GM21360 (cell line): ENCODE measurements at regions not wholly inside any gene's neighbourhood (a gene's known extent, or its start where the extent isn't known, plus 50 kb on each side); places are given as distances from the start of the nearest gene placed in this dataset.

Experiments used
- ATAC-seq: cut with Tn5 transposase; IDR thresholded peaks from one replicate; pipeline ENCODE4 v1.9.1; 2021; ENCODE audit warnings: mild to moderate bottlenecking, moderate library complexity; ENCODE audit not compliant: unreplicated experiment

- no peak for ATAC-seq
Measured at GRCh38 chr18:78168526-78168925, 811.1 kb upstream of the SALL3 start.

GRCh38 chr18:78169174-78169864 is 810.3 kb upstream of the SALL3 start:
- ATAC-seq, result no peak

GRCh38 chr18:78171954-78172353 is 807.7 kb upstream of the SALL3 start:
- ATAC-seq, result no peak

GRCh38 chr18:78174737-78175136 is 804.9 kb upstream of the SALL3 start:
- ATAC-seq, result no peak

- ATAC-seq, result no peak
Measured at GRCh38 chr18:78178812-78179211, 800.8 kb upstream of the SALL3 start.

- no peak for ATAC-seq
Measured at GRCh38 chr18:78180741-78181140, 798.9 kb upstream of the SALL3 start.

GRCh38 chr18:78183815-78184214 is 795.8 kb upstream of the SALL3 start:
- no peak for ATAC-seq

- ATAC-seq, result no peak
Measured at GRCh38 chr18:78191276-78191675, 788.3 kb upstream of the SALL3 start.

- ATAC-seq, result no peak
Measured at GRCh38 chr18:78192054-78192453, 787.6 kb upstream of the SALL3 start.

GRCh38 chr18:78196280-78196679 is 783.3 kb upstream of the SALL3 start:
- ATAC-seq, result no peak

GRCh38 chr18:78199002-78199401 is 780.6 kb upstream of the SALL3 start:
- ATAC-seq, result no peak

GRCh38 chr18:78199611-78200010 is 780.0 kb upstream of the SALL3 start:
- ATAC-seq, result no peak

GRCh38 chr18:78207942-78208341 is 771.7 kb upstream of the SALL3 start:
- ATAC-seq, result no peak

GRCh38 chr18:78208461-78208860 is 771.2 kb upstream of the SALL3 start:
- no peak for ATAC-seq

- no peak for ATAC-seq
Measured at GRCh38 chr18:78213361-78213994, 766.1 kb upstream of the SALL3 start.

- no peak for ATAC-seq
Measured at GRCh38 chr18:78221496-78221895, 758.1 kb upstream of the SALL3 start.

- no peak for ATAC-seq
Measured at GRCh38 chr18:78228974-78229373, 750.6 kb upstream of the SALL3 start.

- no peak for ATAC-seq
Measured at GRCh38 chr18:78230911-78231310, 748.7 kb upstream of the SALL3 start.

- no peak for ATAC-seq
Measured at GRCh38 chr18:78232196-78232595, 747.4 kb upstream of the SALL3 start.

- ATAC-seq, result no peak
Measured at GRCh38 chr18:78237864-78238263, 741.8 kb upstream of the SALL3 start.

GRCh38 chr18:78238404-78239089 is 741.1 kb upstream of the SALL3 start:
- no peak for ATAC-seq

- ATAC-seq, result no peak
Measured at GRCh38 chr18:78239090-78239457, 740.5 kb upstream of the SALL3 start.
